Gastrocnemius medialis (tissue), 4 donors: ENCODE measurements at regions not wholly inside any gene's neighbourhood (a gene's known extent, or its start where the extent isn't known, plus 50 kb on each side); places are given as distances from the start of the nearest gene placed in this dataset.
"Not testable (repeated sequence)": the region's sequence is repeated elsewhere in the genome, so short reads cannot be mapped to it uniquely, and the experiment has no call there.

ENCODE experiments used
- ATAC-seq, 2 donors: fragments of 150-250 bp; one replicate each; pipeline ENCODE4 v1.9.1; 2016
- DNase-seq, 2 donors: peaks; one replicate each; pipeline ENCODE4 v3.0.0-alpha.2; 2019
- H3K27ac ChIP-seq, 4 donors: fragments of 200-600 bp; sonication (generic); 1 replicate in 1 of 4; 2 replicates in 3 of 4; pipeline ENCODE4 v1.5.1; 2016 to 2018; ENCODE audit warnings: mild to moderate bottlenecking in 2 of 4, moderate library complexity in 1 of 4
- H3K27me3 ChIP-seq, 3 donors: fragments of 200-600 bp; sonication (generic) in 2 of 3; 1 replicate in 1 of 3; 2 replicates in 2 of 3; pipeline versions ENCODE4 v1.5.1 to v1.6.0; 2016 to 2019; ENCODE audit warnings: mild to moderate bottlenecking in 1 of 3, moderate library complexity in 1 of 3
- H3K36me3 ChIP-seq, 2 donors: fragments of 200-600 bp; sonication (generic) in 1 of 2; one replicate each; pipeline ENCODE4 v1.5.1; 2017 to 2018
- H3K4me1 ChIP-seq, 2 donors: fragments of 200-600 bp; sonication (generic) in 1 of 2; one replicate each; pipeline ENCODE4 v1.5.1; 2016 to 2017; ENCODE audit warnings: mild to moderate bottlenecking in 2 of 2
- H3K4me3 ChIP-seq, 4 donors: fragments of 200-600 bp; sonication (generic) in 3 of 4; 1 replicate in 1 of 4; 2 replicates in 3 of 4; pipeline ENCODE4 v1.5.1; 2016 to 2019; ENCODE audit warnings: mild to moderate bottlenecking in 2 of 4
- H3K9me3 ChIP-seq, 3 donors: fragments of 200-600 bp; sonication (generic) in 2 of 3; 1 replicate in 1 of 3; 2 replicates in 2 of 3; pipeline ENCODE4 v1.5.1; 2016 to 2019
- CTCF ChIP-seq, 5 experiments: fragments of 450-650 bp in 3 of 5; fragments of 200-600 bp in 2 of 5; sonication (generic) in 2 of 5; IDR thresholded peaks in 4 of 5; conservative IDR thresholded peaks in 1 of 5; 1 replicate in 4 of 5; 2 replicates in 1 of 5; pipeline ENCODE4 v1.5.1; 2016 to 2019; ENCODE audit warnings: antibody characterized with exemption in 5 of 5, mild to moderate bottlenecking in 3 of 5, moderate library complexity in 3 of 5
- POLR2A ChIP-seq, 2 donors: fragments of 450-650 bp; IDR thresholded peaks; one replicate each; pipeline ENCODE4 v1.6.1; 2017; ENCODE audit warnings: antibody characterized with exemption in 2 of 2, mild to moderate bottlenecking in 2 of 2, moderate library complexity in 2 of 2
- in situ Hi-C, 4 donors: fragments of 200-750 bp; cut with MboI; loops; one replicate each; pipeline versions ENCODE4 v1.15.0 to v1.8.0; 2017; ENCODE audit warnings: low sequenced_read_pairs in 4 of 4
- intact Hi-C: fragments of 100-400 bp; cut with DNase I; formaldehyde crosslinking; loops from one replicate; pipeline ENCODE4 v1.15.1; 2023; ENCODE audit warnings: low total_unique reads

- ATAC-seq, result no peak
- no peak for TF ChIP-seq CTCF (IDR thresholded peaks at IDR 0.05 in 4 of 5, conservative IDR thresholded peaks at IDR 0.05 in 1 of 5)
- in situ Hi-C loops (no loop called here), intact Hi-C loops (no loop called here)
- no peak overlapping the region for H3K4me3 ChIP-seq
- no peaks in the 10 kb centered on the region for H3K27me3 ChIP-seq
- DNase-seq, result no peak
- no peaks in the 10 kb centered on the region for H3K9me3 ChIP-seq
- no peak overlapping the region for H3K27ac ChIP-seq
- H3K4me1 ChIP-seq, result no peaks in the 10 kb centered on the region
- no peaks in the 10 kb centered on the region for H3K36me3 ChIP-seq
Observed at GRCh38 chr12:89765959-89766824, 57.6 kb upstream of the ATP2B1 start.

GRCh38 chr12:89764164-89764563, 55.5 kb upstream of the ATP2B1 start:
- ATAC-seq, H3K36me3 ChIP-seq, H3K4me1 ChIP-seq, H3K9me3 ChIP-seq, H3K4me3 ChIP-seq, H3K27me3 ChIP-seq, intact Hi-C loops, H3K27ac ChIP-seq, in situ Hi-C loops, DNase-seq: not testable (repeated sequence)

- H3K4me1 ChIP-seq, result no peaks in the 10 kb centered on the region
- H3K9me3 ChIP-seq, result no peaks in the 10 kb centered on the region
- in situ Hi-C loops, result no loop called here
- TF ChIP-seq CTCF (IDR thresholded peaks at IDR 0.05 in 4 of 5, conservative IDR thresholded peaks at IDR 0.05 in 1 of 5) (no peak), POLR2A (IDR thresholded peaks at IDR 0.05) (no peak)
- no peak overlapping the region for H3K27ac ChIP-seq
- no peak for DNase-seq
- intact Hi-C loops, result no loop called here
- H3K4me3 ChIP-seq, result no peak overlapping the region
- no peaks in the 10 kb centered on the region for H3K36me3 ChIP-seq
- no peak for ATAC-seq
- no peaks in the 10 kb centered on the region for H3K27me3 ChIP-seq
Observed at GRCh38 chr12:89762498-89763170, 54.0 kb upstream of the ATP2B1 start.

GRCh38 chr12:89760783-89761182, 52.1 kb upstream of the ATP2B1 start:
- DNase-seq (no peak), ATAC-seq (no peak)
- TF ChIP-seq POLR2A (IDR thresholded peaks at IDR 0.05) (no peak), CTCF (IDR thresholded peaks at IDR 0.05 in 4 of 5, conservative IDR thresholded peaks at IDR 0.05 in 1 of 5) (no peak)
- no peak overlapping the region for H3K4me3 ChIP-seq
- H3K27me3 ChIP-seq, result no peaks in the 10 kb centered on the region
- intact Hi-C loops (no loop called here), in situ Hi-C loops (no loop called here)
- H3K27ac ChIP-seq, result no peak overlapping the region
- no peaks in the 10 kb centered on the region for H3K36me3 ChIP-seq
- no peaks in the 10 kb centered on the region for H3K9me3 ChIP-seq
- H3K4me1 ChIP-seq, result no peaks in the 10 kb centered on the region
